Stimulated activated CD8-positive, alpha-beta memory T cell treated with anti-CD3 and anti-CD28 coated beads, Interleukin-4, amount 100 ng/mL, for 48 hours (primary cell): ENCODE measurements at regions not wholly inside any gene's neighbourhood (a gene's known extent, or its start where the extent isn't known, plus 50 kb on each side); places are given as distances from the start of the nearest gene placed in this dataset.

Experiments used
- DNase-seq: peaks from one replicate; pipeline ENCODE4 v3.0.0-alpha.2; 2020

DNA sequence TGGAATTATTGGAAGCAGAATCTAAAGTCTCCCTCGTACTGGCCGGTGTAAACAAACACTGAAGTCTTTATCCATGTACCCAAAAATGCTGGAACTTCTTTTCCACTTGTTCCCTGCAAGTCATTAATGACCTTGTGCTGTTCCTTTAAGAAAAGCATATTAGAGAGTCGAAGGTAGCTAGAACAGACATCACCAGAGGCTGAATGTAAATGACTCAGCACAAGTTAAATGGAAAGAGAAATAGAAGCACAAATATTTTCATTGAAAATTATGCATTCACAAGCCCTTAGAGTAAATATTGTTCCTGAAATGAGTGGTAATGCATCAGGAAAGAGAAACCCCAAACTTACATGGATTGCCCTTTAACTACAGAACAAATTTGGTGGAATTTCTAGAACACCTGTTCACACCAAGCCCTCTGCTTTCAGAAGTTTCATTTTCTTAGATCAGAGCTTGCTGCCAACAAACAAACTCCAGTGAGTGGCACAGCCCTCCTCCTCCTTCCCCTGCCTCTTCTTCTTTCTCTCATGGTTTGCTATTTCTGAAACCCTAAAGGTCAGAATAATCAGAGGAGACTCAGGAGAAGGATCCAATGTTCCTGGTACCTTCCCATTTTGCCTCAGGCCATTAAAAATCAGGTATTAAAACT lies 264.3 kb downstream of the TXNL1 start:
- DNase-seq = no peak

DNA sequence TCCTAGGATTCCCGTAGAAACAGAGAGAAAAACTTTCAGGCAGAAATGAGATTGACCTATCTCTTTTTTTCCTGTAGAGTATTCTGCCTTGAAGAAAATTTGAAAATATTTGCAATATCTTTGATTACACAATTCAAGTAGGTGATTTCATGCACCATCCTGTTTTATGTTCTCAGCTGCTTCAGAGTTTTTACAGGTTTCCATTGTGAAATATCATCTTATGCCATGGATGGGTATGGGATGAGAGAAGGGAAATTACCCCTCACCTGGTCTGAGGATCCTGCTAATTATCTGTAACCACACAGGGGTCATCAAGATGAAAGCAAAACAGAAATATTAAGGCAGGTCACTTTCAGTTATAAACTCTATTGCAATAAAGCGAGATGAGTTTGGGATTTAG lies 264.8 kb downstream of the TXNL1 start:
- no peak for DNase-seq

DNA sequence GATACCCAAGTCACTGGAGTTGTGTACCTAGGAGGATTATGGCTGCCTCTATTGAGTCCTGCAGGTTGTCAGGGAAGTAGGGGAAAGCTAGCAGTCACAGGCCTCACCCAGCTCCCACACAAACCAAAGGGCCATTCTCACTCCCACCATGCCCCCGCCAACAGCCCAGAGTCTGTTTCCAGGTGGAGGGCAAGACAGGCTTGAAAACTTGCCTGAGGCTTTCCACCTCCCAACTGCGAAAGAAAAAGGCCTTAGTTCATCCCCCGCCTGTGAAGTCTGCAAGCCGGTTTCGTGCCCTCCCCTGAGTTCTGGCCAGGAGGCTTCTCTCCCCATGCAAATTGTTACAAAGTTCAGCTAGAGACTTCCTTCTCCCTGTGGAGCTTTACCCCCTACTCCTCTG lies 270.3 kb downstream of the TXNL1 start:
- no peak for DNase-seq

DNA sequence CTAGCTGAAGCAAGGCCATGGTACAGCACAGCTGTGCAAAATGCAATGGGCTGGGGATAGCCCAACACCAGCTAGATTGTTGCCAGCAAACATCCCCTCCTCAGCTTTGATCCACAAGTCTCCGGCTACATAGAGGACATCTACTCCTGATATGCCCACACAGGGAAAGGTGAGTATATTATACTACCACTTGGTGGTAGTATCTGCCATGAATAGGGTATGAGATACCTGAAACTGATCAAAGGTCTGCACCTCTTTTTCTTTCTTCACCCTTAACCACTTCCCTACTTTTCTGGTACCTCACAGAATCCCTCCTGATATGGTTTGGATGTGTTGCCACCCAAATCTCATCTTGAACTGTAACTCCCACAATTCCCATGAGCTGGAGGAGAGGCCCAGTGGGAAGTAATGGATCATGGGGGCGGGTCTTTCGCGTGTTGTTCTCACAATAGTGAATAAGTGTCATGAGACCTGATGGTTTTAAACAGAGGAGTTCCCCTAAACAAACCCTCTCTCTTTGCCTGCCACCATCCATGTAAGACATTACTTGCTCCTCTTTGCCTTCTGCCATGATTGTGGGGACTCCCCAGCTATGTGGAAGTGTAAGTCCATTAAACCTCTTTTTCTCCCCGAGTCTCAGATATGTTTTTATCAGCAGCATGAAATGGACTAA lies 279.6 kb downstream of the TXNL1 start:
- DNase-seq = no peak

DNA sequence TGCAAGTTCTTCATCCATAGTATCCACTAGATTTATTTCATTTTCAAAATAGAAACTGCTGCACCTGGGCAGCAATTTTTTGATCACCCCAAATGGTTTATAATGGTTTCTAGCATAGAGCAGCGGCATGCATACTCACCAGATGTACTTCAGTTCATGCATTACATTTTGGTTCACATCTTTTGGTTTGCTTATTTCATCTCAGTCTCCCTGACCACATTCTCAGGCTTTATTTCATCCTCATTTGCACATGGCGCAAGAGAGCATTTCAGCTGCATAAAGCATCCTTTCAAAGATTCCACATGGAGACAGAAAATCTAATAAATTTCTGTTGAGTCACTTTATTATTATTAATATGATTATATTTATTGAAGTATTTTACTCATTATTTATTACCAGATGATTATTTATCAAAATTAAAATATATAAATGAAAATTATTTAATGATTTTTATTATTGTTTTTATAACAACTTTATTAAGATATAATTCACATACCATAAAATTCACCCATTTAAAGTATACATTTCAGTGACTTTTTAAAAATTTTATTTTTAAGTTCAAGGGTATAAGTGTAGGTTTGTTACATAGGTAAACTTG lies 284.6 kb downstream of the TXNL1 start:
- DNase-seq = no peak

DNA sequence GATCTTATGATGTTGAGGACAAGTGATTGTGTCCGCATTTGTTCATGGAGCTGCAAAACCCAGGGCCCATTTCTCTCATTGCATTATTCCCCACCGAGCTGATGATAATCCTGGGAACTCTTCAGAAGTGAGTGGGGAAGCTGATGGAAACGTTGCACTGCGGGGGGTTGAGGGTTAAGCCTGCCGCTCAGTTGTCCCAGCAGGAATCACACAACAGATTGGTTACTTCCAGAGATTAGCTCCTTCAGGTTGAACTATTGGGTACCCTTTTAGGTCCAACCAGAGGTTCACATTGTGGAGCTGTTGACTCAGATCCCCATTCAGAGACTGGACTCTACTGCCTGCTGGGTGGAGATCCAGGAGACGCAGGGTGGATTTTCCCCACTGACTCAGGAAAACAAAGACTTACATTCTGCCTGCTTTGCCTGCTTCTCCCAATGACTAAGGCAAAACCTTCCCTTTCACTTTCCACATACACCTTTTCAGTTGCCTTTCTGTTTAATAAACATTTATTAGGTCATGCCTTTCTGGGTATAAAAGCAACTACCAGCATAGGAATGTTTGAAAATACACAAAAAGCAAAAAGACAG lies 286.4 kb downstream of the TXNL1 start:
- DNase-seq = no peak

DNA sequence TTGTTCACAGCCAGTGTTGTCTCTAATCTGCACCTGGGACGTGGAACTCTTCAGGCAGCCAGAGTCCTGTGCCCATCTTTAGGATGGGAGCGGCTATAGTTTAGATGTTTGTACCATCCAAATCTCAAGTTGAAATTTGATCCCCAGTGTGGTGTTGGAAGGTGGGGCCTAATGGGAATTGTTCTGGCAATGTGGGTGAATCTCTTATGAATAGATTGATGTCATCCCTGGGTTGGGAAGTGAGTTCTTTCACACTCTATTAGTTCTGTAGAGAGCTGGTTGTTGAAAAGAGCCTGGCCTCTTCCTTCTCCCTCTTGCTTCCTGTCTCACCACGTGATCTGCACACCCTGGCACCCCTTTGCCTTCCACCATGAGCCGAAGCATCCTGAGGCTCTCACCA lies 300.9 kb downstream of the TXNL1 start:
- DNase-seq = no peak

DNA sequence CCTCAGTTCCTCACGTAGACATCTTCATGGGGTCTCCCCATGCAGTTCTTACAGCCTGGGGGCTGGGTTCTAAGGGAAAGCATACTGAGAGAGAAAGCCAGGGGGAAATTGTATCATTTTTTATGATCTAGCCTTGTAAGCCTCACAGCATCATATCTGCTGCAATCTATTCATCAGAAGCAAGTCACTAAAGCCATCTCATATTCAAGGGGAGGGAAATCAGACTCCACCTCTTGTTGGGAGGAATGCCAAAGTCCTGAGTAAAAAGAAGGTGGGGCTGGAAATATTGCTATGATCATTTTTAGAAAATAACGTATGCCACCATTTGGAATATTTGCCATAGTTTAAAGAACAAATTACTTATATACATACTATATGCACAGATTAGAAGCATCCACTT lies 304.6 kb downstream of the TXNL1 start:
- no peak for DNase-seq

DNA sequence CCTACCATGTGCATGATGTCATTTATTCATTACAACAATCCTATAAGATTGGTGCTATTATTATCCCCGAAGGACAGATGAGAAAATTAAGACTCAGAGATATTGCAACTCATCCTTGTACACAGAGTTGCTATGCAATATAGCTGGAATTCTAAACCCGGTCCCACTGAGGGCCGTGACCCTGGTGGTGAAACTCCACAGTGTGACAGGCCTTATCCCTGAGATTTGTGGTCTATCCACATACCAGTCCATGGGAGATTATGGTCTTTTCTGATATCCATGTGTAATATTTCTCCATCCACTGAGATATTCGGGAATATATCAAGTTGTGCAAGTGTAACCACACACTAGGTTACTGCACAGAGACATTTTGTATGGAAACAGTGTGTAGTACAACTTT lies 305.2 kb downstream of the TXNL1 start:
- DNase-seq = no peak

DNA sequence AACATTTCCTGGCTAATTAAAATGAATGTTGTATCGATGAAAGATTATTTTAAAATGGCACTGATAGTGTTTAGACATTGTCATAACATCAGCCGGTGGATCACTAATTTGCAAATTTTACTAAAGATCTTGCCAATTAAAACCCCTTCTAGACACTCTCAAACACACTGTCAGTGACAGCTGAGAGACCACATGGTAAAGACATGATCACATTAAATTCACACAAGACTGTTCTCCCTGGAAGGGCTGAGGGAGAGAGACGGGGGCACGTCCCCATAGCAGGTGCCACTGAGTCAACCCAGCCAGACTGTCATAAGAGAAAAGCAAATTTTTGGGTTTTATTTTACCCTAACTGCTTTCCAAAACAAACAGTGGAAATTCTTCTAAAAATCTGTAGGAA lies 306.0 kb downstream of the TXNL1 start:
- DNase-seq = no peak

DNA sequence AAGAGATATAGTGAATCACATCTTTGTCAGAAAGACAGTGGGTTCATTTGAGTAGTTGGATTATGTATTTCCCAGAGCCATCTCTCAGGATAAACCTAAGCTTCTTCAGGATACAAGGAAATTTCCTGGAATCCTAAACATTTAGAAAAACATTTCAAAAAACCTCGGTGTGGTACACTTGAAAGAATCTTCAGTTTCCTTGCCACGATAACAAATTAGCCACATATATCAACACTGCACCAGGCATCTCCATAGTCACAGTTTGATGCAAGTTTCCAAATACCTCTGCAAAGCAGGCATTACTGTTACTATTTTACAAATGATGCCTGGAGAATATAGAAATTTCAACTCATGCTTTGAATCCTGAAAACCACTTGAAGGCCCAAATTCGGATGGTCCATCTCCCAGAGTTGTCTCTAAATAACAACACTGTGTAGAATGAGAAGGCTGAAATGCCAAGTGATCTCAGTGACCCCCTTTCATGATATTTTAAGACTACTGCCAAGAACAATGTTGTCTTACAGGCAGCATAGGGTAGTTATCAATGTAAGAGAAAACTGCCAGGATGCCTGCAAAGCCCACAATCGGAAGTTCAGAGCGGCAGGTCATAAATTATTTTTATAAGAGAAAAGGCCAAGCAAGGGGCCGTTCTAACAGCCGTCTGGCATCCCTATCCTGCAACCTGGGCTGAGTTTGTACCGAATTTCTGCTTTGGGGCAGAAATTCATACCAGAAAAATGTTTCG lies 307.9 kb downstream of the TXNL1 start:
- DNase-seq = no peak

DNA sequence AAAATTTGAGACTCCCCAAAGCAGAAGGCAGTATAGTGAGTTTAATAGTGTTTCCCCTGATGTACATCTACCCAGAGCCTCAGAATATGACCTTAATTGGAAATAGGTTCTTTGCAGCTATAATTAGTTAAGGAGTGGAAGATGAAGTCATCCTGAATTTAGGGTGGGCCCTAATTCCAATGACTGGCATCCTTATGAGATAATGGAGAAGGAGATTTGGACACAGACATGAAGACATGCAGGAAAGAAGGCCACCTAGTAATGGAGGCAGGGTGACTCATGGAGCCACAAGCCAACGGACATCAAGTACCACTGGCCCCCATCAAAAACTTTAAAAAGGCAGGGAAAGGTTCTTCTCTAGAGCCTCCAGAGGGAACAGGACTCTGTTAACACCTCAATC lies 308.9 kb downstream of the TXNL1 start:
- DNase-seq = no peak

DNA sequence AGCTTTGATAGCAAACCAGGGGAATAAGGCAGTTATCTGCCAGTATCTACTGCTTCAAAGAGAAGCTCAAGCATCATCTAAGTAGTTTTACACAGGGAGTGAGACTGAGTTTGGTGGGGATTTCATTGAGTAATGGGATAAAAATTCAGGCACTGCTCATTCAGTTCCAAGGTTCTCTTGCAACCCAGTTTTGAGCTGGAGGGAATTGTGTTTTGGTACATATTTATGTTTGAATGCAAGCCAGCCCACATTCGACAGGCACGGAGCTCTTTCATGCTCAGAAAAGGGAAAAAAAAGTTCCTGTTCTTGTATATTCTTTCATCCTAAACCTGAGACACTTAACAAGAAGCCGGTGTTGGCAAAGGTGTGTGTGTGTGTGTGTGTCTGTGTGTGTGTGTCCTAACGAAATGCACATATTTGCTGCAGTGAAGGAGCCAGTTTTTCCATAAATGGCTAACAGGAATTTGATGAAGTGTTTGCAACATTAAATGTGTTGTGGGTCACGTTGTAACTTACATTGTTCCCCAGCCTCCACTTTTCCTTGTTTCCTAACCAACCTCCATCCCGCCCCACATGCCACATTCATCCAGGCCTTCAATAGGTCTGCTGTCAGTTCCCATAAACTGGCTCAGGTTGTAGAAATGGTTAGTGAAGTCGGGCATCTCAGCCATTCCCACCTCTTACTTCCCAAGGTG lies 311.1 kb downstream of the TXNL1 start:
- no peak for DNase-seq

DNA sequence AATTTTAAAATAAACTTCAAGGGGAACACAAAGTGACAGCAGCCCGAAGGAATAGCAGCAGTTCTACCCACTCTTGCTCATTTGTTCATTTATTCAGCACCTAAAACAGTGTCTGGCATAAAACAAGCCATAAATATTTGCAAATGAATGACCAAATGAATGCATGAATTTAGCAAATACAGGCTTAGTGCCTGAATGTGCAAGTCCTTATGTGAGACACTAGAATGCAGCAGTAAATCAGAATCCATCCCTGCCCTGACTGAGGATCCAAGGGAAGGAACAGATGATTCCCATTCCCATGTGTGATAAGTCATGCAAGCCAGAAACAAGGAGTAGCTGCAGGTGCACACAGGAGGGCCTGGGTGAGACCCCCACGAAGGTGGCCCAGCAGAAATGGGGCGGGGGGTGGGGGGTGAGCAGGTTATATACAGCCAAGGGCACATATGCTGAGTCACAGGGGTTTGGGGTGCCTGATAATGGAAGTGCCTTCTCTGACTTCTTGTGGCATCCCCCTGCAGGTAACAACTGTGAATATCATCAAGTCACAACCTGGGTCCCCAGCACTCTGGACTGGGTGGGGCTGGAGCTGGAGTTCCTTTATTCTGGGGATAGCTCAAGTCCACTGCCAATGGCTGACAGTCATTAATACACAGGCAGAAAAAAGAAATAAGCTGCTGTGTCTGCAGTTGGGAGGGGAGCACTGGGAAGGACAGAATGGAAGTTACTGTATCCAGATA lies 311.9 kb downstream of the TXNL1 start:
- no peak for DNase-seq

DNA sequence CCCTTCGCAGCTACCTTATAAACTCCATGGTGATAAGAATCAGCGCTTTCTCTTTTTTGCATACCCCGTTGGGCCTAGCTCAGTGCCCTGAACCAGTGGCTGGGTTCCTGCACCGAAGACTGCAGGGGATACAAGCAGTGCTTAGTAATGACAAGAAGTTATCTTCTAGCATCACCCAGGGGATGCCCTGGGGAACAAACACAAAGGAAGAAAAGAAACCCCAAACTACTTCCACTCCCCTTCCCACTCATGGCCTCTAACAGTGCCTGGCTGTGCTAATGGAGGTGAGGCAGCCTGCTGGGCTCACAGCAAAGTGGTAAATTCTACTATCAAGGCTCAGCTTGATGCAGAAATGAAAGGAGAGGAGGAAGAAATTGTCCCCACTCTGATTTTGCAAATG lies 314.7 kb downstream of the TXNL1 start:
- DNase-seq = no peak

DNA sequence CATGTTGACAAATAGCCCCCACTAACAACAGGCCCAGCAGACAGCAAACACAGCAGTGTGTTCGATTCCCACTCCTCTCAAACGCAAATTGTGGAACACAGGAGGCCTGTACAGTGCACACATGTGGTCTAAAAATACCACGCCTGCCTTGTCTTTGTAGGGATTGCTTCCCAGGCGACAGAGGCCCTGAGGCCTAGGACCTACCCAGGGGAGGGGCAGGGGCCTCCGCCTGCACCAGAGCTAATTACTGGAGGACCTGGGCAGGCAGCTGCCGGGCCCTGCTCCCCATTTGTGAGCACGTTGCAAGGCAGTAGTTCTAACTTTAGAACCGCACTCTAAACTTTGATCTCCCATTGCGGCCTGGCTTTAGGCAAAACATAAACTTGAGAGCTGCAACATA lies 316.0 kb downstream of the TXNL1 start:
- no peak for DNase-seq

DNA sequence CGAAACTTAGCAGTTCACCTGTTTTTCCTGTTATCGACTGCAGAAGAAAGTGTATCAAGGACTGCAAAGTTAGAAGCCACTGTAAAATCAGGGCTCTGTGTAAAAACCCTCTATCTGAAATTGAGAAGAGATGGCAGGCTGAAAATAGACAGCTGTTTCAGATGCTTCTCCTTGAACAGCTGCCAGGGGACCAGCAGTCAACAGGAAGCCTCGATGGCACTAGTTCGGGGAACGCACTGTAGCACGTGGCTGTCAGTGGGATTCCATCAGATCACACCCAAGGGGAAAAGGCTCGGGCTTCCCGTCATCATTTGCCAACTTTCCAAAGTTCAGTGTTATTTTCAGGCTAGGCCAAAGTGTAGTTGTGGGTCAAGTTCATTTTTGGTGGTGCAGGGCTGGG lies 316.9 kb downstream of the TXNL1 start:
- no peak for DNase-seq

DNA sequence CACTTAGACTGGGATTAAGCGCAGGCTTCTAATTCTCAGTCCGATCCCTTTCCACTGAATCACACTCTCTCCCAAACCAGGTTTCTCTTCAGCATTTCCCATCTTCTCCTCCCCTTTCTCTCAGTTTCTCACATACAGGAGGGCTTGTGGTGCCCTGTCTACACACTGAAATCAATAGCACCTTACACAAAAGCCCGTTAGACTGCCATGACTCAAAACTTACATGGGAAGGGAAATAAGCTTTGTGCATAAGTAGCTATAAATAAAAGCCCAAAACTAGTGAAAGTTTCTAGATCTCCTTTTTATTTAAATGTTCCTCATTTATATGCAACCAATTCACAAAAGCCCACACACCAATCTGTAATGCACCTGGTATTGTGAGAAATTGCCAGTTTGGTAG lies 318.4 kb downstream of the TXNL1 start:
- DNase-seq = no peak

DNA sequence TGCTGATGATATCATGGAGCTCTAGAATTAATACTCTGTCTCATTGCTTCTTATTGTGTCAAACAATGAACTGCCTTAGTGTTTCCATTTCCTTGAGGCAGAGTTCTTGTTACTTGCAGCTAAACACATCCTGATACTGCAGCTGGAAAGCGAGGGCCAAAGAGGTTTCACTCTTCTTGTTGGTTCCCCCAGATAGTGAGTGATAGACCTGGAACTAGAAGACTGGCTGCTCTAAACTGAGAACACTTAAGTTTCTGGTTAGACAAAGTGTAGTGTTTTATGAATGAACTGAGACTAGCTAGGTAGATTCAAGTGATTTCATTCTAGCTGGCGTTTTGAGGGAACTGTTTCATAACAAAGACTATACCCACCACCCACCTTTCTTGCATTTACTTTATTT lies 321.7 kb downstream of the TXNL1 start:
- DNase-seq = no peak

DNA sequence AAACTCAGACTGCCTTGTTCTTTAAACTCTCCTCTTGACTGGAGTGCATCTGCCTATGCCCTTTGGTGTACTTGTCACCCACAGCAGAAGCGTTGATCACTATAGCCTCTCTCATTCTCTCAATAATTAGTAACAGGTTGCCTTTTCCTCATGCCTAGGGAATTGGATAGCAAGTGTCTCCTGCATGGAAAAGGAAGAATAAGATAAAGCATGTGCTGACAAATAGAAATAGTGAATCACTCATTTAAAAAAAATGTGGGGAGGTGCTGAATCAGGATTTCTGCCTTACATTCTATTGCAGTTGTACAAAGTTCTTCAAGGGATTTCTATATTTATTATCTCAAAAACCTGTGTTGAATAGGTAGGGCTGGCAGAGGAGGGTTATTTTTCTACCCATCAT lies 323.0 kb downstream of the TXNL1 start:
- DNase-seq = no peak

DNA sequence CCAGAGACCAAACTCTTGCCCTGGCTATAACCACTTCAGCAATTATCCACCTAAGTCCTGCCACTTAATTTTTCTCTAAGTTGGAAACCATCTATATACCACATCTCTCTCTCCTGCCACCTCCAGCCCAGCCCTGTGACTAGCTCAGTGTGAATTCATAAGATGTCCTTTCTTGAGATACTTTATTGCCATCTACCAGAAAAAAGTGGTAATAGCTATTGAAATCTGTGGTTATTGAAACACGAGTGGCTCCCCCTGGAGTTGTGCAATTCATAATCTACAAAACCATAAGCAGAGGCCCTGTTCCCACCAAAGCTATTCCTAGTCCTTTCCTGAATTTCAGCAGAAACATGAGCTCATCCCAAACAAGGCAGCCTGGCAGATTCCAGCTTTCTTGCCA lies 324.0 kb downstream of the TXNL1 start:
- no peak for DNase-seq
